ENCODE measurements at regions not wholly inside any gene's neighbourhood (a gene's known extent, or its start where the extent isn't known, plus 50 kb on each side); places are given as distances from the start of the nearest gene placed in this dataset.

DNA sequence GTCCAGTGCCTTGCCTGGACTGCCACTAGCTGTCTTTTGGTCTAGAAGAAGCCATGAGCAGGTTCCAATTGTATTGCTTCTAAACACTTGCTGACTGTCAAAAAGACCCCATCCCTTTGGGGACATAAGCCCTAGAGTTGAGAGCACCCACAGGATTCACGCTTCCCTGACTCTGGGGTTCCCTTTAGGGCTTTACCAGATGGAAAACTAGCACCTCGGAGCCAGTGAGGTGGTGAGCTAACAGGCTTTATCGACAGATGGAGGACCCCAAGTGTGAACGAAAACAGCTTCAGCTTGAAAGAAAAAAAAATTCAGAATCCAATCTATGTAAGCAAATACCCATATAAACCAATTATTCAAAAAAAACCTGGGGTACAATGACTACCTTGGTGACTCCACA lies 90.8 kb downstream of the NAA11 start:
- ChIA-PET CTCF (no interaction called here), POLR2A (no interaction called here)
- Mint-ChIP-seq H3K27me3 (no peaks in the 10 kb centered on the region), H3K36me3 (ENCODE audit: low read depth) (no peaks in the 10 kb centered on the region), H3K4me1 (no peaks in the 10 kb centered on the region), H3K4me3 (no peak overlapping the region), H3K27ac (no peak overlapping the region), H3K9me3 (no peaks in the 10 kb centered on the region)
- no peak for DNase-seq
- TF ChIP-seq, protein P1, sequence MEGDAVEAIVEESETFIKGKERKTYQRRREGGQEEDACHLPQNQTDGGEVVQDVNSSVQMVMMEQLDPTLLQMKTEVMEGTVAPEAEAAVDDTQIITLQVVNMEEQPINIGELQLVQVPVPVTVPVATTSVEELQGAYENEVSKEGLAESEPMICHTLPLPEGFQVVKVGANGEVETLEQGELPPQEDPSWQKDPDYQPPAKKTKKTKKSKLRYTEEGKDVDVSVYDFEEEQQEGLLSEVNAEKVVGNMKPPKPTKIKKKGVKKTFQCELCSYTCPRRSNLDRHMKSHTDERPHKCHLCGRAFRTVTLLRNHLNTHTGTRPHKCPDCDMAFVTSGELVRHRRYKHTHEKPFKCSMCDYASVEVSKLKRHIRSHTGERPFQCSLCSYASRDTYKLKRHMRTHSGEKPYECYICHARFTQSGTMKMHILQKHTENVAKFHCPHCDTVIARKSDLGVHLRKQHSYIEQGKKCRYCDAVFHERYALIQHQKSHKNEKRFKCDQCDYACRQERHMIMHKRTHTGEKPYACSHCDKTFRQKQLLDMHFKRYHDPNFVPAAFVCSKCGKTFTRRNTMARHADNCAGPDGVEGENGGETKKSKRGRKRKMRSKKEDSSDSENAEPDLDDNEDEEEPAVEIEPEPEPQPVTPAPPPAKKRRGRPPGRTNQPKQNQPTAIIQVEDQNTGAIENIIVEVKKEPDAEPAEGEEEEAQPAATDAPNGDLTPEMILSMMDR (IDR thresholded peaks at IDR 0.05): no peak
- no peak for ATAC-seq (ENCODE audit: low read depth)
- intact Hi-C loops (cut with micrococcal nuclease): no loop called here

DNA sequence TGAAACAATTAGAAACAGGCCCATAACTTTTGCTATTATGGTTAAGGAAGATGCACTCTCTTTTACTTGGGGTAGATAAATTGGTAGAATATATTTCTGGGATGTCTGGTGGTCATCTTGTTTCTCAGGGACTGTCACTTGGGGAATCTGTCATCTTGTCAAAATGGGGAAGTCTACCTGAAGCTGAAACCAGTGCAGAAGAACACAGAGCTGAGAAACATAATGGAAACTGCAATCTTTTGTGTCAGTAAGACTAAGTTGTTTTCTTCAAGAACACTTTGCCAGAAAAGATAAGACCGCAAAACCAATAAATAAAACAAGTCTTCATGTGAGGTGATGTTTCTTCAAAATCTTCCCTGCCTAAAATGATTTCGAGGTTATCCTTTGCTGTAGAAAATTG lies 92.0 kb downstream of the NAA11 start:
- POLR2A ChIA-PET: no interaction called here
- intact Hi-C loops (cut with micrococcal nuclease): no loop called here
- no peak for DNase-seq

DNA sequence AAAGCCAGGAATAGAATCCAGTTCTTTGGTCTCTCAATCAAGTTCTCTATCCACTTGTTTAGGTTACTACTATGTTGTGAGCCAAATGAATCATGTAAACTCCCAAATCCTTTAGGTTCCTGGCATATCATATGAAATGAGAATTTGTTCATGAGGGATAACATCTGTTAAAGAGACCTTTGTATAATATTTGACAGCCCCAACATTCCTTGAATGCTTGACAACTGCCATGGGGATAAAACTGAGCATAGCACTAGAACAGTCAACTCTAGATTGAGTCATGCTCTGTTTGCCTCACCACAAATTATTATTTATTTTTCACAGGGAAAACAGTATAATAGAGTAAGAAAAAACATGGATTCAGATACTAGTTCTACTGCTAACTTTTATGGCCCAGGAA lies 93.3 kb downstream of the NAA11 start:
- POLR2A ChIA-PET: no interaction called here
- intact Hi-C loops (cut with micrococcal nuclease): no loop called here
- Mint-ChIP-seq H3K4me1 (no peaks in the 10 kb centered on the region), H3K9me3 (no peaks in the 10 kb centered on the region), H3K27ac (no peak overlapping the region), H3K36me3 (ENCODE audit: low read depth) (no peaks in the 10 kb centered on the region), H3K4me3 (no peak overlapping the region), H3K27me3 (no peaks in the 10 kb centered on the region)
- DNase-seq (no peak), ATAC-seq (ENCODE audit: low read depth) (no peak)
- CTCF ChIA-PET: no interaction called here
- TF ChIP-seq, protein P1 (IDR thresholded peaks at IDR 0.05): no peak

More for the DNA sequence above, 92.0 kb downstream of the NAA11 start:
- H3K36me3 Mint-ChIP-seq (ENCODE audit: low read depth): no peaks in the 10 kb centered on the region
- H3K4me1 Mint-ChIP-seq: no peaks in the 10 kb centered on the region
- CTCF ChIA-PET: no interaction called here
- no peaks in the 10 kb centered on the region for H3K9me3 Mint-ChIP-seq
- TF ChIP-seq, protein P1 (IDR thresholded peaks at IDR 0.05): no peak
- no peak overlapping the region for H3K4me3 Mint-ChIP-seq
- no peak overlapping the region for H3K27ac Mint-ChIP-seq
- no peaks in the 10 kb centered on the region for H3K27me3 Mint-ChIP-seq
- no peak for ATAC-seq (ENCODE audit: low read depth)

DNA sequence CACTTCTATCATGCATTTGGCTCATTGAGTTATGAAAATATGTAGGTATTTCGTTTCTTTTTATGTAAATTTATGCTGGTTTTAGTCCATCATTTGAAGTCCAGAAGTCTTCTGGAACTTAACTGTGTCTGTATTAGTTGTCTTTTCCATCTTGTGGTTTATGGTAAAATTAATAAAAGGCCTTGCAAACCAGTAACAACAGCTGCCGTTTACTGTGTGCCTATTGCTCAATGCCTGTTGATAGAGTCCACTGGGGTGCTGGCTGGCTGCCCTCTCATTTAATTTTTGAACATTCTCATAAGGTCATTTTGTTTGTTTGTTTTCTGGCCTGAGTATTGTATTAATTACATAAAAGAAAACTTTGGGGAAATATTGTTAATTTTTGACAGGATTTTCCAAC lies 98.0 kb downstream of the NAA11 start:
- H3K4me1 Mint-ChIP-seq: no peaks in the 10 kb centered on the region
- CTCF ChIA-PET: no interaction called here
- POLR2A ChIA-PET: no interaction called here
- H3K36me3 Mint-ChIP-seq (ENCODE audit: low read depth): no peaks in the 10 kb centered on the region
- TF ChIP-seq, protein P1 (IDR thresholded peaks at IDR 0.05): no peak
- H3K27me3 Mint-ChIP-seq: no peaks in the 10 kb centered on the region
- no peak overlapping the region for H3K27ac Mint-ChIP-seq
- no peaks in the 10 kb centered on the region for H3K9me3 Mint-ChIP-seq
- no peak for ATAC-seq (ENCODE audit: low read depth)
- intact Hi-C loops (cut with micrococcal nuclease): no loop called here
- H3K4me3 Mint-ChIP-seq: no peak overlapping the region
- no peak for DNase-seq

DNA sequence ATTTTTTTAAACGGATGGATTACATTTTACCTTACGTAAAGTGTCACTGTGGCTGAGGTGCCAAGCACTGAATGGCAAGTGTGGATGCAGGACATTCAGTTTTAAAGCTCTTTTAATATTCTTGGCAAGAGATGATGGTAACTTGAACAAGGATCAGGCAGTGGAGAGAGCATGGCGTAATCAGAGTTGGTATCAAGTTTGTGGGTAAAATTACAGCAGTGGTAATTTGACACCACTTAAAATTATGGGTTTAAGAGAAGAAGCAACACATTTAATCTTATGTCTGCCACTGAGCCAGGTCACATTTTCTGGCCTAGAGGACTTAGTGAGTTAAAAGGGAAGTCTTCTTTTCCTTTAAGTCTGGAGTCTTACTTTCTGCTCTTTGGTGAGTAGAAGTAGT lies 100.5 kb downstream of the NAA11 start:
- ChIA-PET POLR2A (no interaction called here), CTCF (no interaction called here)
- ATAC-seq (ENCODE audit: low read depth): no peak
- H3K4me1 Mint-ChIP-seq: no peaks in the 10 kb centered on the region
- H3K4me3 Mint-ChIP-seq: no peak overlapping the region
- H3K36me3 Mint-ChIP-seq (ENCODE audit: low read depth): no peaks in the 10 kb centered on the region
- no peaks in the 10 kb centered on the region for H3K27me3 Mint-ChIP-seq
- TF ChIP-seq, protein P1 (IDR thresholded peaks at IDR 0.05): no peak
- no peaks in the 10 kb centered on the region for H3K9me3 Mint-ChIP-seq
- intact Hi-C loops (cut with micrococcal nuclease): no loop called here
- DNase-seq: no peak
- H3K27ac Mint-ChIP-seq: no peak overlapping the region
